ENCODE measurements at regions not wholly inside any gene's neighbourhood (a gene's known extent, or its start where the extent isn't known, plus 50 kb on each side); places are given as distances from the start of the nearest gene placed in this dataset.

DNA sequence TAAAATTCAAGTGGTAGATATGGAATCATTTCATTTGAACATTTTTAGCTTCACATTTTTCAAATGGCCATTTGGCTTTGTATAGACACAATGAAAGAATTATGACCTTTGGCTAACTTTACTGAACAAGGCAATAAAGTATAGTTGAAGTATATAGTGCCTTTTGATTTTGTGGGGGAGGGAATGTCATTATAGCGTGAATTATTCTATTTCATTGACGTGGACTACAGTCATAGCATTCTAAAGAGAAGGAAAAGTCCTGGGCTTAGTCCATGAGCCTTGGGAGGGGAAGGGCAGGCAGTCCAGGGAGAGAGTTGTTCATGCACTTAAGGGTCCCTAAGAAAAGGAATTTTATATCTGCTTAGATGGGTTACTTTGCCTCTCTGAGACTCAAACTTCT, 181.4 kb upstream of the GPR26 start (continued):
- TF ChIP-seq CHD4 (IDR thresholded peaks at IDR 0.05; ENCODE audit: borderline replicate concordance) (no peak), TFCP2L1 (CRISPR knock-in tag; IDR thresholded peaks at IDR 0.05) (no peak), KDM5A (IDR thresholded peaks at IDR 0.05) (no peak), HOXA7 (CRISPR knock-in tag; IDR thresholded peaks at IDR 0.05) (no peak), E2F6 (IDR thresholded peaks at IDR 0.05; ENCODE audit: borderline replicate concordance, low read depth) (no peak), MYC (IDR thresholded peaks at IDR 0.05; ENCODE audit: borderline replicate concordance, low read length) (no peak)

DNA sequence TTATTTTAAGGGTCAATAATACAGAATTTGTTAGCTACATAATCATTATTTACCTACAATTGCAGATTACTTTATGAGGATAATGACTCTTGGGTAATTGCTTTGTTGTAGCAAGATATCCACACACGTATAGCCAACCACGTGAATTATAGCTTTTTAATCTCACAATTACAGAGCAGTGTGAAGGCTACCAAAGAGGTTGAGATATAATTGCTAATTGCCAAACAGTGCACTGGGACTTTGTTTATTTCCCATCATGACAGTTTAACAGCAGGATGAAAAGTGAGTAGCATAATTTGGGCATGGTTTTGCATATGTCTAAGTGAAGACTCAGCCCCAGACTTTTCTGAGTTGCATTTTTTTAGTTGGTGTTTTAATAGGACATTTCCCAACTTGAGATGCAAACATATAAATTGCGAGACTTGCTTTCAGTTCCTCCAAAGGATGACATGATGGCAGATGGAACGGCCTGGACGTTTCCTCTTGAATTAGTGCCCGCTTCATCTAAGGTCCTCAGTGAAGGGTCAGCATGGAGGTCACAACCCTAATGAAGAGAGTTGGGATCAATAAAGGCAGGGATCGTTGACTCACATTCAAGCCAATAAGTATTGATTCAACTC, 180.7 kb upstream of the GPR26 start:
- H3K4me2 ChIP-seq: no peak overlapping the region
- FAIRE-seq: no peak
- no peak for TF ChIP-seq ZNF302 (CRISPR knock-in tag; IDR thresholded peaks at IDR 0.05)
- no peak for TF ChIP-seq ESRRA (IDR thresholded peaks at IDR 0.05; ENCODE audit: borderline replicate concordance, low read length)
- TF ChIP-seq RCOR1 (IDR thresholded peaks at IDR 0.05; ENCODE audit: low read depth, low read length): no peak
- TF ChIP-seq KDM1A (IDR thresholded peaks at IDR 0.05; ENCODE audit: low read depth): no peak
- TF ChIP-seq CHD2 (IDR thresholded peaks at IDR 0.05; ENCODE audit: low read length, partially characterized antibody): no peak
- no peak for TF ChIP-seq POLR2A (IDR thresholded peaks at IDR 0.05; ENCODE audit: low read length)
- no peak for TF ChIP-seq FOSB (CRISPR knock-in tag; IDR thresholded peaks at IDR 0.05)
- no peak for TF ChIP-seq BCL3 (IDR thresholded peaks at IDR 0.05)
- no peak for TF ChIP-seq ZFP36 (IDR thresholded peaks at IDR 0.05; ENCODE audit: borderline replicate concordance, partially characterized antibody)
- no peak for TF ChIP-seq NR3C1 (IDR thresholded peaks at IDR 0.05)
- TF ChIP-seq RNF2 (IDR thresholded peaks at IDR 0.05; ENCODE audit: borderline replicate concordance, low read depth): no peak
- CTCF ChIA-PET: no interaction called here
- H3K4me3 ChIP-seq: no peak overlapping the region
- H3K27ac ChIP-seq: no peak overlapping the region
- no peaks in the 10 kb centered on the region for H3K9me3 ChIP-seq
- WGBS (ENCODE audit: missing lambda C conversion rate): 13% methylated on average over 7 of the region's 7 CpGs
- DNase-seq (ENCODE audit: low read depth in 1 of 2, low spot score in 1 of 2): no peak
- no peaks in the 10 kb centered on the region for H3K4me1 ChIP-seq
- POLR2A ChIA-PET: no interaction called here
- no peak for ATAC-seq

DNA sequence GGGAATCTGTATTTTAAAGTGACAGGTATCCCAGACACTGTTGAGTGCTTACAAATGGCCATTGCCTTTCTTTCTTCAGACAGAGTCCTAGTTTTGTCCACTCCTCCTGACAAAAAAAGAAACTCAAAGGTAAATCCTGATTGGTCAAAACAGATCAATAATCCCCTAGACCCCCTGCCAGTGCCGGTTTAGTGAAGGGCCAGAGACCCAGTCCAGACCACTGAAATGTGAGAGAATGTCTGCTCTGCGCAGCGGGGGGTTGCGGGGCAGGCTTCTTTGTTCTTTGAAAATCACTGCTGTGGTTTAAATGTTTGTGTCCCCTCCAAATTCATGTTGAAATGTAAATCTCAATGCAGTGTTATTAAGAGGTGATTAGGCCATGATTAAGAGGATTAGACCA, 177.7 kb upstream of the GPR26 start:
- WGBS (ENCODE audit: missing lambda C conversion rate): 33% methylated on average over 4 of the region's 4 CpGs
- H3K4me2 ChIP-seq: no peak overlapping the region
- no peaks in the 10 kb centered on the region for H3K9me3 ChIP-seq
- FAIRE-seq (no peak), ATAC-seq (no peak), DNase-seq (ENCODE audit: low read depth in 1 of 2, low spot score in 1 of 2) (no peak)
- TF ChIP-seq CBX2 (IDR thresholded peaks at IDR 0.05; ENCODE audit: borderline replicate concordance, low read depth) (no peak), TFCP2L1 (CRISPR knock-in tag; IDR thresholded peaks at IDR 0.05) (no peak), FOSB (CRISPR knock-in tag; IDR thresholded peaks at IDR 0.05) (no peak), JUNB (IDR thresholded peaks at IDR 0.05) (no peak), ZFP36 (IDR thresholded peaks at IDR 0.05; ENCODE audit: borderline replicate concordance, partially characterized antibody) (no peak), E2F6 (IDR thresholded peaks at IDR 0.05; ENCODE audit: borderline replicate concordance, low read depth) (no peak), RCOR1 (IDR thresholded peaks at IDR 0.05; ENCODE audit: low read depth, low read length) (no peak), JUN (IDR thresholded peaks at IDR 0.05) (no peak), EP300 (IDR thresholded peaks at IDR 0.05) (no peak), EHF (CRISPR knock-in tag; IDR thresholded peaks at IDR 0.05) (no peak), NFE2L2 (conservative IDR thresholded peaks at IDR 0.05; ENCODE audit: low read length) (no peak), HDAC2 (IDR thresholded peaks at IDR 0.05) (no peak), GATA3 (IDR thresholded peaks at IDR 0.05; ENCODE audit: borderline replicate concordance) (no peak), CBX8 (IDR thresholded peaks at IDR 0.05) (no peak), ZC3H11A (IDR thresholded peaks at IDR 0.05) (no peak)
- no peaks in the 10 kb centered on the region for H3K4me1 ChIP-seq
- H3K27ac ChIP-seq: no peak overlapping the region
- POLR2A ChIA-PET: no interaction called here
- CTCF ChIA-PET: no interaction called here
- no peak overlapping the region for H3K4me3 ChIP-seq
